ELF-1 (cell line): ENCODE measurements at regions not wholly inside any gene's neighbourhood (a gene's known extent, or its start where the extent isn't known, plus 50 kb on each side); places are given as distances from the start of the nearest gene placed in this dataset.
A peak's percentile ranks its signal among the peaks of the same experiment; 100 is the strongest.
"Not testable (repeated sequence)": the region's sequence is repeated elsewhere in the genome, so short reads cannot be mapped to it uniquely, and the experiment has no call there.

Source experiments
- DNase-seq: peaks from one replicate; pipeline ENCODE4 v3.0.0-alpha.2; 2016; ENCODE audit warnings: low read depth, low spot score

DNA sequence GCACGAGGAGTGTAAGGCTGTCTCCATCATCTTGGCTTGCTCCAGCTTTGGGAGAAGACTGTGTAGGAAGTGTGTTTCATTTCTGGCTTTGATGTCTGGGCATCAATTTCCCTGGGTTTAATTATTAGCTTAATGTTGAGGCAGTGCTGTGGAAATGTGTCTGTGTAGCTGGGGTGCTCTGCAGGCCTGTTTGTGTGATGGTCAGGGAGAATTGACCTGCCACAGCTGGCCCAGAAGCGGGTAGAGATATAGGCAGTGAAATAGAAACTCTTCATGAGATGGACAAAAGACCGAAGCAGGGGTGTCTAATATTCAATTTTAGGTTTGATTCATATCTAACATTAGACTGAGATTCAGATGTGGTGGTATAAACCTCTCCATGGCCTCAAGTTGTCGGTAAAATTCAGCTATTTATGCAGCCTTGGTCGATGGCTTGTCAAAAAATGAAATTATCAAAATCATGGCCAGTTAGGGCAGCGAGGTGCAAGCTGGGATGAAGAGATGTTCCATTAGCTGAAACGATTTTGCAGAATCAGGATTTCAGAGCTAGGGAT lies 95.3 kb upstream of the SNX9 start:
- no peak for DNase-seq

- no peak for DNase-seq
Observed at GRCh38 chr6:157728183-157728881, 94.7 kb upstream of the SNX9 start.

DNA sequence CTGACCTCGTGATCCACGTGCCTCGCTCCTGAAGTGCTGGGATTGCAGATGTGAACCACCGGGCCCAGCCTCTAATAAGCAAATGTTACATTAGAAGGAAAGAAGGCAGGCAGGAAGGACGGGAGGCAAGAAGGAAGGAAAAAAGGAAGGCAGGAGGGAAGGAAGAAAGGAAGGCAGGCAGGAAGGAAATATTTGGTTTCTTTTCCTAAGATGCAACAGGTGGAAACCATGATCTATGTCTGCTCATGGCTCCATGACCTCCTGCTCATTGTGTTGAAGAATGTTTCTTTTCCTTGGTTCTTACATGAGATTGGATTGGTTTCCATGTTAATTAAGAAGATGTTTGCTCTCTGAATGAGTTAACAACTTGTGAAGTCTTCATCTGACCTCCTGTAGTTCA lies 91.8 kb upstream of the SNX9 start:
- DNase-seq = no peak

DNA sequence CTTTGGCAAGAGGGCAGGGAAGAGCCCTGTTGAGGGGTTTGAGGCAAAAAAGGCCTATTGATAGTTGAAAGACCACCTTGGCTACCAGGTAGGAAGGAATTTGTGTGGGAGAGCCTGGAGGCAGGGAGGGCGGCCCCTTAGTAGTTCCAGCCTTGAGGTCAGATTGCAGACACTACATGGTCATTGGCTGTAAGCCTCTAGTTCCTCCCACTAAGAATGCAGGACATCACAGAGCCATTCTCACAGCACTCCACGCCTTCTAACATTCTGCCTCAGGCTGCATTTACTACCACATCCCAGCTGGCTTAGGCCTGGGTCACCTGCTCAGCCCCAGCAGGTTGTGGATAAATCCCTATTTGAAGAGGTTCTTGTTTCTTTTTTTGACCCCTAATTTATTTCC lies 91.0 kb upstream of the SNX9 start:
- DNase-seq = peak; percentile 93

DNA sequence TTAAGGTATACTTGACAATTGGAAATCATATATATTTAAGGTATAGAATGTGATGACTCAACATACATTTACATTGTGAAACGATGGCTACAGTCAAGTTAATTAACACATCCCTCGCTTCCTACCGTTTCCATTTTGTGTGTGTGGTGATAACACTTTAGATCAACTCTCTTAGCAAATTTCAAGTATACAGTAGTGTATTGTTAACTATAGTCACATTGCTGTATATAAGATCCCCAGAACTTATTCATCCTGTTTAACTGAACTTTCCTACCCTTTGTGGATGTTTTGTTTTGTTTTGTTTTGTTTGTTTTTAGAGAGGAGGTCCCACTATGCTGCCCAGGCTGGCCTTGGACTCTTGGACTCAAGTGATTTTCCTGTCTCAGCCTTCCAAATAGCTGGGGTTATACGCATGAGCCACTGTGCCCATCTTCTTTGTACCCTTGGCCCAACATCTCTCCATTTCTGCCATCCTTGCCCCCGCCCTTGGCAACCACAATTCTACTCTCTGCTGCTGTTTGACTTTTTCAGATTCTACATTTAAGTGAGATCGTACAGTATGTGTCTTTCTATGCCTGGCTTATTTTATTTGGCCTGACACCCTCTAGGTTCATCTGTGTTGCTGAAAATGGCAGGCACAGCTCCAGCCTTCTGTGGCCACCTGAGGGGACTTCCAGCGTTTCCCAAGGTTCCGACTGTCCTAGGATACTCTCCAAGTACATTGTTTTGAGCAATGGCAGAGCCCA lies 90.5 kb upstream of the SNX9 start:
- DNase-seq = no peak

DNA sequence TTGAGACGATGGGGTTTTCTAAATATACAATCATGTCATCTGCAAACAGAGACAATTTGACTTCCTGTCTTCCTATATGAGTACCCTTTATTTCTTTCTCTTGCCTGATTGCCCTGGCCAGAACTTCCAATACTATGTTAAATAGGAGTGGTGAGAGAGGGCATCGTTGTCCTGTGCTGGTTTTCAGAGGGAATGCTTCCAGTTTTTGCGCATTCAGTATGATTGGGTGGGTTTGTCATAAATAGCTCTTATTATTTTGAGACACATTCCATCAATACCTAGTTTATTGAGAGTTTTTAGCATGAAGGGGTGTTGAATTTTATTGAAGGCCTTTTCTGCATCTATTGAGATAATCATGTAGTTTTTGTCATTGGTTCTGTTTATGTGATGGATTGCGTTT lies 86.5 kb upstream of the SNX9 start:
- not testable (repeated sequence) for DNase-seq

GRCh38 chr6:157741321-157741947 lies 81.6 kb upstream of the SNX9 start:
- DNase-seq = no peak

GRCh38 chr6:157741948-157742556 lies 81.0 kb upstream of the SNX9 start:
- DNase-seq = no peak

DNA sequence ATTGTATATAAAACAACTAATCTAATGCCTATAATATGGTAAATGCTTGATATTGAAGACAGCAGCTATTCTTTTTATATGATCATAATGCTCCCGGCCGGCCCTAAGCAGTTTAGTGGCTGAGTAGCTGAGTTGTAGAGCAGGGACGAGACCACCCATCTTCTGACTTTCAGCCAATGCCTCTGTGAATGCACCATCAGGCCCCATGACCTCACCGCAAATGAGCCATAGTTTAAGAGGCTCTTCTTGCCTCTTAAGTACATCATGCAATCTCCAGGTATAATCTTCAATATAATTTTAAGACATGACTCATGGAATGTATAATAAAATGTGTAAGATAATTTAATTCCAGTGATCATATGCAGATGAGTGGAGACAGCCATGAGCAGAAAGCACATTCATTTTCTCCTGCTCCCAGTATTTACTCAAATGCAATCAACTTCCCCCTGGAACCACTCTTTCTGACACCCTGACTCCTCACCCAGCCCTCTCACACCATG lies 78.9 kb upstream of the SNX9 start:
- no peak for DNase-seq

DNA sequence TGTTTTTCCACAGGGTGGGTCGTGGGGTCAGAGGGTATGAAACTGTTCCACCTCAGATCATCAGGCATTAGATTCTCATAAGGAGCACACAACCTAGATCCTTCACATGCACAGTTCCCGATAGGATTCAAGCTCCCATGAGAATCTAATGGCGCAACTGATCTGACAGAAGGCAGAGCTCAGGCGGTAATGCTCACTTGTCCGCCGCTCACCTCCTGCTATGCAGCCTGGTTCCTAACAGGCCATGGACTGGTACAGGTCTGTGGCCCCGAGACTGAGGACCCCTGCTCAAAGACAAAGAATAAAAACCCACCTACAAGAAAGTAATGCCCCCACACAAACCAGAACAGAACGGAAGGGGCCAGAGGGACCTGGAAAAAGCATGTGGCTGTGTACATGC lies 76.1 kb upstream of the SNX9 start:
- DNase-seq = no peak

DNA sequence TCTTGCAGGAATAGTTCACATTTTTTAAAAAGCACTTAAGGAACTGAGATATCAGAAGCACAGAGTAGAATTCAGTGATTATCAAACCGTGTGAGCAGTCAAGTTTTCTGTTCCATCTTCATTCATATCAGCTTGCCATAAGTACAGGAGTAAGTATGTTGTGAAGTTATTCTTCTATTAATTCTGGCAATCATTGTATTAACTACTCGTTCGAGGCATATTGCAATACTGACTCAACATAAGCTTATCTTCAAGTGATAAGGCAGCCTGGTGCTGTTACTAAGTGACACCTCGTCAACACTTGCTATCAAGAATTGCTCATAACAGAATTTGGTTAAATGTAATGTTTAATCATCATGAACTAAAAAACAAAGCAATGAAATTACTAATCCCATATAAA lies 75.7 kb upstream of the SNX9 start:
- DNase-seq = no peak

- DNase-seq = no peak
Observed at GRCh38 chr6:157748839-157749571, 74.0 kb upstream of the SNX9 start.

GRCh38 chr6:157750973-157751372 lies 72.1 kb upstream of the SNX9 start:
- not testable (repeated sequence) for DNase-seq

- no peak for DNase-seq
Observed at GRCh38 chr6:157751547-157752200, 71.4 kb upstream of the SNX9 start.

DNA sequence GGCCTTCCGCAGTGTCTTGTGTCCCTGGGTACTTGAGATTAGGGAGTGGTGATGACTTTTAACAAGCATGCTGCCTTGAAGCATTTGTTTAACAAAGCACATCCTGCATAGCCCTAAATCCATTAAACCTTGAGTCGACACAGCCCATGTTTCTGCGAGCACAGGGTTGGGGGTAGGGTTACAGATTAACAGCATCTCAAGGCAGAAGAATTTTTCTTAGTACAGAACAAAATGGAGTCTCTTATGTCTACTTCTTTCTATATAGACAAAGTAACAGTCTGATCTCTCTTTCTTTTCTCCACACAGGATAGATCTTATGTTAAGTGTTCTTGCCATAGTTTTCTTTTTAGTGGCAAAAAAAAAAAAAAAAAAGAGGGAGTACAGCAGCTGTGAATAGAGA lies 70.2 kb upstream of the SNX9 start:
- DNase-seq = not testable (repeated sequence)

GRCh38 chr6:157753291-157753690 lies 69.8 kb upstream of the SNX9 start:
- DNase-seq = no peak

DNA sequence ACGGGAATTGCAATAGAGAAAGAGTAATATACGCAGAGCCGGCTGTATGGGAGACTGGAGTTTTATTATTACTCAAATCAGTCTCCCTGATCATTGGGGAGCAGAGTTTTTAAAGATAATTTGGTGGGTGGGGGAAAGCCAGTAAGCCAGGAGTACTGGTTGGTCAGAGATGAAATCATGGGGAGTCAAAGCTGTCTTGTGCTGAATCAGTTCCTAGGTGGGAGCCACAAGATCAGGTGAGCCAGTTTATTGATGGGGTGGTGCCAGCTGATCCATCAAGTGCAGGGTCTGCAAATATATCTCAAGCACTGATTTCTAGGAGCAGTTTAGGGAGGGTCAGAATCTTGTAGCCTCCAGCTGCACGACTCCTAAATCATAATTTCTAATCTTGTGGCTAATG lies 69.2 kb upstream of the SNX9 start:
- DNase-seq = not testable (repeated sequence)

DNA sequence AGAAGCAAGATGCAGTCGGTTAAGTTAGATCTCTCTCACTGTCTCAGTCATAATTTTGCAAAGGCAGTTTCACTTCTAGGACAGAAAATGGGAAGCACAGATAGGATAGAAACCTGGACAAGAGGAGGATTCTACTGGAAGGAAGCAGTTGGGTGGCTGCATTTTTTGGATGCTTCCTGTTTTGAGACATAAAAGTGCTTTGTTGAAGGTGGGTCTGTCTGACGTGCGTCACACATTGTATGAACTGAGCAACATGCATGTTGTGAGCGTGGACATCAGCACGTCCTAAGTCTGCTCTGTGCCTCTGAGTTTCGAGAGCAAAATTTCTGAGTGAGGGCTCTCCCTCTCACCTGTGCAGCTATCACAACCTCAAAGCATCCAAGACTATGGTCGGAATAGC lies 68.7 kb upstream of the SNX9 start:
- no peak for DNase-seq

DNA sequence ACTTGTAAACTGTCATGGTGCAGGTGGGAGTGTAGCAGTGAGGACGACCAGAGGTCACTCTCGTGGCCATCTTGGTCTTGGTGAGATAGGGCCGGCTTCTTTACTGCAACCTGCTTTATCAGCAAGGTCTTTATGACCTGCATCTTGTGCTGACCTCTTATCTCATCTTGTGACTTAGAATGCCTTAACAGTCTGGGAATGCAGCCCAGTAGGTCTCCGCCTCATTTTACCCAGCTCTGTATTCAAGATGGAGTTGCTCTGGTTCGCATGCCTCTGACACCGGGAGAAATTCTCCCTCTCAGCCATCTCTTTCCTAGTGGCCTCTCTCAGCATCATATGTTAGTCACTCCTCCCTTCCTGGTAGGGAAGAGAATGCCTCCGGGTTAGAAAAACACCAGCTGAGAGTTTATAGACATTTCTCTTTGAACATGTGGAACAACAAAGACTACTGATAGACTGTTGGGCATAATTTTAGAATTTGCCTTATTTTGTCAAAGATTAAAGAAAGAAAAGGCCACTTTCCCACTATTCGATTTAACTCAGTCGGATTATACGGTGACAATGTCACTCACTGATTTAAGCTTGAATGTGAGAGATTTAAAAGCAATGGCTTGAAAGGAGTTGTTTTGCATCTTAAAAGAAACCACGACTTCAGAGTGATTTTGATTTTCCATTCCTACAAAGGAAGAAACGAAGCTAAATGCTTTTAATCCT lies 67.9 kb upstream of the SNX9 start:
- peak; percentile 52 for DNase-seq
